NCI-H2107 (cell line): ENCODE measurements at regions not wholly inside any gene's neighbourhood (a gene's known extent, or its start where the extent isn't known, plus 50 kb on each side); places are given as distances from the start of the nearest gene placed in this dataset.
"Not testable (repeated sequence)": the region's sequence is repeated elsewhere in the genome, so short reads cannot be mapped to it uniquely, and the experiment has no call there.

ENCODE experiments used
- DNase-seq: peaks from one replicate; lab custom pipeline; 2025; lab: John Stamatoyannopoulos, UW

DNA sequence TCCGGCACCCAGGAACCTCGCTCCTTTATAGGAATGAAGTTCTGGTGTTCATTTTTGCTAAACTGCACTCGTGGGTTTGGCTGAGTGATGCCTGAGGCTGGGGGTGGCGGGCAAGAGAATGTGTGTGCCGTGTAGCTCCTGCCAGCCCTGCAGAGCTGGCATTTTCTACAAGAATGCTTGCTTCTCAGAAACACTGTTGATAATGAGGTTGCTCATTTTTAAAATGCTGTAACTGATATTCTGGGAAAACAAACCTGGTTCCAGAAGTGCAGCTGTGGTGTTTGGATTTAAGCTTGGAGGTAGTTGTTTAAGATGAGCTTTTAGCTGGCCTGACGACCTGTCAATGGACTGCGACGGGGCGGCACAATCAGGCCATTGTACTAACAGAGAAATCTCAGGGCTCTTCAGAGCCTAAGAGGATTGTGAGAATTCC lies 511.9 kb upstream of the TNP1 start:
- no peak for DNase-seq

DNA sequence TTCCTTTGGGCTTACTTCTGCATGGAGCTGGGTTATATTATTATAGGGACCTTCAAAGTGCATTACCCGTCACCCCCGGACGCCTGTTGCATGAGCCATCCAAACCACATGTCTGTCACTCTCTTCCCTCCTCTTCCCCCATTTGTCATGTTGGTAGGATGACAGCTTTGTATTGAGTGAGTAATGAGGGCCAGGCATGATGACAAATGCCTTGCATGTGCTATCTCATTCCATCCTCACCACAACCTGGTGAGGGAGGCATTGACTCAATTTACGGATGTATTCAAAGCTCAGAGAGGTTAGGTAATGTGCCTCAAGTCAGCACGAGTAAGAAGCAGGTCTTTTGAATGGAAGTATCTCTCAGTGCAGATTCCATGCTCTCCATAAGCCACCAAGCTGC lies 510.5 kb upstream of the TNP1 start:
- no peak for DNase-seq

DNA sequence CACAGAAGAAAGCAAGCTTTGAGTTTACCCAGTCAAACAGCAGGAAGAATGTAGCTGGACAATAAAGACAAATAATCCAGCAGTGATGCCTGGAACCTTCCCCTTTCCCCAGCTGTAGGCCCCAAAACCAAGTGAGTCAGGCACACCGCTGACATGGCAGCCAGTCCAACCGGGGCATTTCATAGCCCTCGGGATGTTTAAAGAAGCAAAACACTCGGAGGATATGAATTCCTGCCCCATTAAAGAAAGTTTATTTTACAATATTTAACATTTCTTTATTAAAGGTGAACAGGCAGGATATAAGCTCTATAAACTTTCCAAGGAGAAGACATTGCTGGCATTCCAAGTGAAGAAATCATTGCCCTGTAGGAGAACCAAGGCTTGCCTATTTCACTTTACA lies 507.6 kb upstream of the TNP1 start:
- DNase-seq, result no peak

DNA sequence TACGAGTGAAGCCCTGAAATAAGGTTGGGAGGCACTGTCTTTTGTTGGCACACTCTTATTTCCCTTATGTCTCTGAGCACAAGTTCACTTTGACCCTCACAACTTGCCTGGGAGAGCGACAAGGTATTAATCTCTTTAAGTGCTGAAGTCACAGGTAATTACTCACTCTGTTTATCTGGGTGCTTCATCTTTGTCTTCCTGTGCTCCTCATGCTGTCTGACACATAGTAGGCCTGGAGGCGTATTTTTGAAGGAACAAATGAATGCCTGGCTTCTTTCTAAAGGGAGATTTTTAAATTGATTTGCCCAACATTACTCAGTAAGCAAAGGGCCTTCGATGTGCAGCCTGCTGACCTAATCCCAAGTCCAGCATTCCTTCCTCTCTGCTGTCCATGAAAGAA lies 507.1 kb upstream of the TNP1 start:
- DNase-seq, result no peak

DNA sequence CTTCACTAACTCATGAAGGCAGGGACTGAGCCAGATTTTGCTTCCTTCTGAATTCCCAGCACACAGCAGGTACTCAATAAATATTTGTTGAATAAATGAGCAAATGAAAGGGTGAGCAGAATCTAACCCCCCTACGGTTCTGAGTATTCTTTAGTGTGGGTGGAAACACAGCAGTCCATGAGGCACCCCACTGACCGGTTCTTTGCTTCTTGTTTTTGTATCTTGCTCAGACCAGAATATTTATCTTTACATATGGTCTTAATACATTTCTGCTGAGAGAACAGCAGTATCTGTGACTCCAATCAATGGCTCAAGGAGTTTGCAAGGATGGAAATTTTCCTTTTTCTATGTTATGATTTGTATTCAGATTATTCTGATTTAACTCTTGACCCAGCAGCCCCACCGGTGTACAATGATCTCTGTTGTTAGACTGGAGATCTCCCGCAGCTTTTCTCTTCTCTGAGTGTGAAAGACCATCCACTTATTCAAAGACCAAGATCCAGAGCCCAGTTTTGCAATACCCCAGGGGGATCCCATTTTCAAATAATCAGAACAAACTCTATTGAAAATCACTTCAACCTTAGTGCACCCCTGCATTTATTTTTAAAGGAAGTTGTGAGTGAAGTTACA lies 506.5 kb upstream of the TNP1 start:
- no peak for DNase-seq

DNA sequence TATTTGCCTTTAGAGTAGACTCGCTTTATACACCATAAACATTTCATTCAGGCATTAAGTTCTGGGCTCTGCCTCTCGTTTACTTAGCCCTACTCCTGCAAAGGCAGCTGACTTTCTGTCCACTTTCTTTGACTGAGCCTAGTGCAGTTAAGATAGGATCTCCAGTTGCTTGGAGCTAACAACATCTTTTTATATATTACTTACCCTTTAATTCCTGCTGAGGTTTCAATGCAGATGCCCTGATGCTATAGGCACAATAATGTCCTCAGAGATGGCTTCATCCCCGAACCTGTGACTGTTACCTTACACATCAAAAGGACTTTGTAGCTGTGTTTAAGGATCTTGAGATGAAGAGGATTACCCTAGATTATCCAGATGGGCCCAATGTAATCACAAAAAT lies 505.8 kb upstream of the TNP1 start:
- DNase-seq, result no peak

DNA sequence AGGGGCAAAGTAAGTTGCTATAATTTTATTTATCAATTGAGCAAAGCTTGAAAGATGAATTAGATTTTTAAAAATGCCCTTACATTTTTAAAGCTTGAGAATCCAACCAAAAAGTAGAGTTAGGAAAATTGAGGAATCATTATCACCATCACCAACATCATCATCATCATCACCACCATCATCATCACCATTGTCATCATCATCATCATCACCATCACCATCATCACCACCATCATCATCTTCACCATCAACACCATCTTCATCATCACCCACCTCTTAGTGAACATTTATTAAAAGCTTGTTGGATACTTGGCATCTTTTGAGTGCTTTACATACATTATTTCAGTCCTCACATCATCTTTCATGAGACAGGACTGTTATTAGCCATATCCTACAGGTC lies 504.4 kb upstream of the TNP1 start:
- DNase-seq, result no peak

DNA sequence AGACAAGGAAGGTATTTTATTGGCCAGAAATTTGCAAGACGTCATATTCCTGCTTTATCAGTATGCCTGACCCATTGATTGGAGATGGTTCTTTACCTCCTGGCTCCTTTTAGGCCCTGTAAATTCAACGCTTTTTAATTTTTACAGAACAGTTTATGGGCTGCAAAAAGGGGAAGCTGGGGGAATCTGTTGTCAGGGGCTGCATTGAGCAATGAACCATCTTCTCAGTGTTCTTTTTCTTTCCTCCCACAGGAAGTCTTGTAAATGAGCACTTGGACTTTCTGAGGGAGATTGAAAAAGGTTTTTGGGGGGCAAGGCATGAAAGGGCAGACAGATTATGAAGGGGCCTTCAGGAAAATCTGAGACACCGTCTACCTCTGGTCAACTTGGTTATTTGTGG lies 503.6 kb upstream of the TNP1 start:
- DNase-seq, result no peak

DNA sequence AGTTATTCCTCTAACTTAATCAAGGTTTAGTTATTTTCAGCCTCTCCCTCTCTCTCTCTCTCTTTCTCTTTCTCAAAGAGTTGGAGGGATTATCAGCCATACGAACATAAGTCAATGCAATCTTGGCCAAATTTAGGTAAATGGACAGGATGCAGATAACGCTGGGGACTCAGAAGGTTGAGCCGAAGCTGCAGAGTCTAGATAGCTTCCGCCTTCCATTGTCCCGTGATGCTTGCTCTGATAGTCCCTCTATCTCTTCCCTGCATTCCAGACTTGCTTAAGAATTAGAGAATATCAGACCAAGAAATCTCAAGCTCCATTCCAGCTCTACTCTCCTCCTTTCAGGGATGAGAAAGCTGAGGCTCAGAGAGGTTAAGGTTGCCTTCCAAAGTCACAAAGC lies 502.8 kb upstream of the TNP1 start:
- DNase-seq, result no peak

DNA sequence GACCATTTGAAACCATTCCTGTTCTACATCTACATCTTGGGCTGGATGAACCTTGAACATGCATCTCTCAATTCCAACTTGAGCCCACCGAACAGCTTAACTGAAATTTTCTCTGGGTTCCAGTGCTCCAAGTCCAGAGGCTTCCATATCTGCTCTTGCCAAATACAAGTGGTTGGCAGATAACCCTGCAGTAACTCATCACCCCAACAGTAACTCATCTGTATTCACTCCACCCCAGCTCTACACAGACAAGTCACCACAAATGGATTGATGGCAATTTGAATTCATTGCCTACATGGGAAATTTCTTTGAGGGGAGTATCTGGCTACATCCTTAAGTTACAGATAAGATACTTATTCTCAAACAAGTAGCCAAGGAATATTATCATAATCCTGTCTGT lies 502.4 kb upstream of the TNP1 start:
- DNase-seq, result no peak

DNA sequence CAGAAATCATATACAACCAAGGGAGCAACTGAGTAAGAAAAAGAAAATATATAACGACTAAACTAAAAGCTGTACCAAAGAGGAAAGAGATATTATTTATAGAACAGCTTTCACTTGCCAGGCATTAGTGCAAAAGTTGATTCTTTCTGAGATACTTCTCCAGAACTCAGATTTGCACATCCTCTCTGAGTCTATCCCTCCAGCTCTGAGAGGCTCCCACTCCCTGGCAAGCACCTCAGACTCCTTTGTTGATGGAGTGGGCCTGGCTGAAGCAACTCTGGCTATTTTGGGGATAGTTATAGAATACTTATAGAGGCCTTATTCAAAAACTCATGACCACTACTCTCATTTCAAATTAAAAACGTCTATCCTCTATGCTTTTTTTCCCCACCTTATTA lies 501.6 kb upstream of the TNP1 start:
- no peak for DNase-seq

DNA sequence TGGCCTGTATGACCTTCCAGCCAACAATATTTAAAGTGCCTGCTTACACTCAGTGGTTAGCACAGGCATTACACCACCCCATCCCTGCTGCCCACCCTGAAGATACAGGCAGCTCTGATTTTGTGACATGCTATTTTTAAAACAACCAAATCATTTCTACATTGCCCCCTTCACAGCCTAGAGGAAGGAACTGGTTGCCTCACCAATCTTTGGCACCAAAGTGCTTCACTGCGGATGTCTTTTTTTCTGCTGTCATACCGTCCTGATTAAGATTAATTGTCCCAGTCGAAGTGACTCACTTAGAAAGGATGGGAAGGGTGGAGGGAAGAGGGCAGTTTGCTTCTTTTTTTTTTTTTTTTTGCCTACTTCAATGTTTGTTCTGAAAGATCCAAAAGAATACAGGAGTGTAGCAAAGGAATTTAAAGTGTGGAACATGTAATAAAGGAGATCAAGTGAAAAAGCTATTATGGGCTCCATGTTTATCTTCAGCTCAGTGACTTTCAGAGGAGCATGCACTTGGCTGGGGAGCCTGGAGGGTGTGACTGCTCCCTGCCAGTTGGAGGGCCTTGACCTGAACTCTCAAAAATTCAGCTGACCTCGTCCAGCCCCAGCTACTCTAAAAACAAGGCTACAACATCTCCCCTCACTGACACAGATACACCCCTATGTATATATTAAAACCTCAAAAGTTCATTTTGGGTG lies 501.1 kb upstream of the TNP1 start:
- no peak for DNase-seq

DNA sequence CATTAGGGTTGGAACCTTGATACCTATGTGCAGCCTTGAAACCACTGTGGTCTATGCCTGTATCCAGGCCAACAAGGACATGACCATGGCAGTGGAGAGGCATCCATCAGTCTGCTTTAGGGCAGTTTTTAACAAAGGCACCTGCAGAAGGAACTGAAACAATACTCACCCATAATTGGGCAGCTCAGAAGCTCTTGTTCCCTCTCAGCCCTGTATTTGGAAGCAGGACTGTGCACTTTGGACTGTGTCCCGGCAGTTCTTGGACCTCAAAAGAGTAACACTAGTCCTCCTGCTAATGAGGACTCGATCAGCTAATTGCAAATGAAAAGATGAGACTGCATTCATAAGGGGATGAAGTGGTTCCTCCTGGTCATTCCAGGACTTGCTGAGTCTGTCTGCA lies 500.2 kb upstream of the TNP1 start:
- DNase-seq, result no peak

DNA sequence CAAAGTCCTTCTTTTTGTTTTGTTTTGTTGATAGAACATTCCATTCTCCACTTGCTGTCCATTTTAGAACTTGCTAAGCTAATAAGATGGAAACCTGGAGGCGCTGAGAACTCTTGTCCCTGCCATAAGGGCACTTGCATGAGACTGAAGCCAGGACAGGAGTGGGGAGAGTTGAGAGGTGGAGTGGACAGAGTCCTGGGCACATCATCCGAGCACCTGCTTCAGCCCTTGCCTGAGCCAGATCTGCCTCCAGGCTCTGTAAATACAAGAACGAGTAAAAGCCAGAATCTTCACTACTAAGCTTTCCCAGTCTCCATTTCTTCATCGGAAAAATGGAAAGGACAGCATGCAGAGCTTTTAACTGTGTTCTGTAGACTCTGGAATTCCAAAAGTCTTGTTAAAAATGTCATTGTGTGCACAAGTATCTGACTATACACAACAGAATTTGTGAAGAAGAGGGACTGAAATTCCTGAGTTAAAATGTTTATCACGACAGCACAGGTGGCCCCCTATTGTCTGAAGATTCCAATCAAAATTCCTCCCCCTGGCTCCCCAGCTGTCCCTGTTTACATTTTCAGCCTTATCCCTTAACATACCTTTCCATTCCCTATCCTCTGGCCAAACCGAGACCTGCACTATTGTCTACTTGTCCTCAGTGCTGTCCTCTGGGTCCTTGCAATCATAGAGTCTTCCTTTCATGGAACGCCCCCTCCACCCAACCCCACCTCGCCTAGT lies 498.2 kb upstream of the TNP1 start:
- DNase-seq, result no peak

DNA sequence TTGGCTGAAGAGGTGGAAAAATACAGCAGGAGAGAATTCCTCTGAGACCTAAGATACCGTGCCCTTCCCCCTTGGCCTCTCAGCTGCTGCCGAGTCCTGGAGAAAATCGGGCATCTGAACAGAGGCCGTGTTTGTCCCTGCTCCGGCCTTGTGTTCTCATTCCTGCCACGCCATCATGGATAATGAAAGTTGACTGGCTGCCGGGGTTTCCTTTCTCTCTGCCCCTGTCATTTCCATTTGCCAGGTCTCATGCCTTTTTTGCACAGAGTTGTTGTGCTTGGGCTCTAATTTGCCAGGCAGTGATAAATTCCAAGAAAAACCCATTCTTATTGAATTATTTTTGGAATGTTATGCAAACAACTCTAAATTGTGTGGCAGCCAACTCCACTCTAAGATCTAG lies 496.9 kb upstream of the TNP1 start:
- DNase-seq, result no peak

DNA sequence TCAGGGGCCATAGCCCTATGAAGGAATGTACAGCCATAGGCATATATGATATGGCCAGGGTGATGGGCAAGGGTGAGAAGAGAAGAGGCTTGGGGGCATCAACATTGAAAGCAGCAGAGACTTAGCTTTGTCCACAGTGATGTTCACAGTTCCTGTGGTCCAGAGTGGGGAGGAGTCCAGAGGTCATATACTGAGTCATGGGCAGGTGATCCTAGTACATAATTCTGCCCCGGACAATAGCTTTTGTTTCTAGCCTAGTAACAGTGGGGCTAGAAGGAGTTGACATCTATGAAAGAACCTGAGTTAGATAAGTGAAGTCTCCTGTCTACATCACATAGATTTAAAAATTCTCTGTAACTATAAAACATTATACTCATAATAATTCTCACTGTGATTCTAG lies 496.3 kb upstream of the TNP1 start:
- no peak for DNase-seq

DNA sequence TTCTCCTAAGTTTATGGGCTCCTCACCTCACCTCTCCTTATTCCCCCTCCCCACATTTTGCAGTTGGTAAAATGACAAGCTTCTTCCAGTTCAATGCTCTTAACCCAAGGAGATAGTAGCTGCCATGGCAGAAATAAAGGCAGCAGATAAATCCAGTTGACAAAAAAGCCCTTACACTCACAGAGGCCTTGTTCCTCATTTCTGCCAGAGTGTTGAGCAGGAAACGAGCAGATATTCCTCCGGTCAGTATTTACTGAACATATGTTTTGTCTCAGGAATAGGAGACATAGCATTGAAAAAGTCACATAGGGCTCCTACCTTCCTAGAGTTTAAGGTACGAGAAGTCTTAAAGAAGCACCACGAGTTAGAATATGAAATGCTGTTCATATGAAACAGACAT lies 493.7 kb upstream of the TNP1 start:
- DNase-seq, result no peak

DNA sequence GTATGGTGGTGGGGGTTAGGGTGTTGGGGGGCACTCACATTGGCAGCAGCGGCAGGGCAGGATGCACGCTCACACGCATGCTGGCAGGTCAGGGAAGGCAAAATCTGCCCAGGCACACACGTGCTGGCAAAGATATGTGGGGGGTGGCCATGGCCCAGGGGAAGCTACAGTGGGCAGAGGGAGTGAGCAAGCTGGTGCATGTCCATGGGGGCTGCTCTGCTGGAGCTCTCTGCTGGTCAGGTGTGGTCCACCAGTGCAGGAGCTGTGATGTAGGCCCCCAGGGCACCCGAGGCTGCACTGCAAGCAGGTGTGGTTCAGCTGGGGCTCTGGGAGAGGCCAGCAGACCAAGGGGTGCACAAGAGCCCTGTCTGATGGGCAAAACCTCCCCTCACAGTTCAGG lies 491.5 kb upstream of the TNP1 start:
- no peak for DNase-seq

DNA sequence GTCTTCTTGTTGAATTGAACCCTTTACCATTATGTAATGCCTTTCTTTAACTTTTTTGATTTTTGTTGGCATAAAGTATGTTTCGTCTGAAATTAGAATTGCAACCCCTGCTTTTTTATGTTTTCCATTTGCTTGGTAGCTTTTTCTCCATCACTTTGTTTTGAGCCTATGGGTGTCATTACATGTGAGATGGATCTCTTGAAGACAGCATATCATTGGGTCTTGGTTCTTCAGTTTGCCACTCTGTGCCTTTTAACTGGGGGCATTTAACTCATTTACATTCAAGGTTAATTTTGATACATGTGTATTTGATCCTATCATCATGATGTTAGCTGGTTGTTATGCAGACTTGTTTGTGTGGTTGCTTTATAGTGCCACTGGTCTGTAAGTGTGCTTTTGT lies 489.4 kb upstream of the TNP1 start:
- no peak for DNase-seq

DNA sequence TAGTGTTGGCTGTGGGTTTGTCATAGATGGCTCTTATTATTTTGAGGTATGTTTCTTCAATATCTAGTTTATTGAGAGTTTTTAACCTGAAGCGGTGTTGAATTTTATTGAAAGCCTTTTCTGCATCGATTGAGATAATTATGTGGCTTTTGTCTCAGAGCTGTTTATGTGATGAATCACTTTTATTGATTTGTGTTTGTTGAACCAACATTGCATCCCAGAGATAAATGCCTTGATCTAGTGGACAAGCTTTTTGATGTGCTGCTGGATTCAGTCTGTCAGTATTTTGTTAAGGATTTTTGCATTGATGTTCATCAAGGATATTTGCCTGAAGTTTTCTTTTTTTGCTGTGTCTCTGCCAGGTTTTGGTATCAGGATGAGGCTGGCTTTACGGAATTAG lies 487.8 kb upstream of the TNP1 start:
- not testable (repeated sequence) for DNase-seq

DNA sequence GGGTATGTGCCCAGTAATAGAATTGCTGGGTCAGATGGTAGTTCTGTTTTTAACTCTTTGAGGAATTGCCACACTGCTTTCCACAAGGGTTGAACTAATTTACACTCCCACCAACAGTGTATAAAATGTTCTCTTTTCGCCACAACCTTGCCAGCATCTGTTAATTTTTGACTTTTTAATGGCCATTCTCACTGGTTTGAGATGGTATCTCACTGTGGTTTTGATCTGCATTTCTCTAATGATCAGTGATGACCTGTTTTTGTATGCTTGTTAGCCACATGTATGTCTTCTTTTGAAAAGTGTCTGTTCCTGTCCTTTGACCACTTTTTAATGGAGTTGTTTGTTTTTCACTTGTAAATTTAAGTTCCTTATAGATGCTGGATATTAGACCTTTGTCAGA lies 486.2 kb upstream of the TNP1 start:
- DNase-seq, result not testable (repeated sequence)

DNA sequence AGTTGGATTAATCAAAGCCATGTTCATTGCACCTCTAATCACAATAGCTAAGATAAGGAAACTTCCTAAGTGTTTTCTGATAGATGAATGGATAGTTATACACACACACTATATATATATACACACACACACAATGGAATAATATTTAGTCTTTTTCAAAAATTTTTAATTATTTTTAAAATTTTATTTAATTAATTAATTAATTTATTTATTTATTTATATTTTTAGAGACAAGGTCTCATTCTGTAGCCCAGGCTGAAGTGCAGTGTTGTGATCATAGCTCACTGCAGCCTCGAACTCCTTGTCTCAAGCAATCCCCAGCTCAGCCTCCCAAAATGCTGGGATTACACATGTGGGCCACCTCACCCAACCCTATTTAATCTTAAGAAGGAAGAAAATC lies 481.0 kb upstream of the TNP1 start:
- DNase-seq, result no peak

DNA sequence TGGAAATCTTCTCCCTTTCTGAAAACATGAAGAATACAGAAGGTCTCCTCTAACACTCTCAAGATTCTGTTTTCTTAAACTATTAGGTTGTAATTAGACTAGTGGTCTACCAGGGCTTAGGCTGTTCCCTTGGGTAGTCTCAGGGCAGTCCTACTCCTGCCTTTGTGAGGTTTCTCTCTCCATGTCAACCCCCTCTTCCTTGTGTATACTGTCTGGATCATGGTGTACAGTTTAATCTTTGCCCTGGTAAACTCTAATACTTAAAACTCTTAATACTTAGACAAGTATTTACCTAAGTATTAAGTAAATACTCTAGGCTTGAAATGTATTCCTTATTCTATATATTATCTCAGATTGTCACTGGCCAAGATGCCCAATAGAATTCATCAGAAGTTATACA lies 480.3 kb upstream of the TNP1 start:
- no peak for DNase-seq

DNA sequence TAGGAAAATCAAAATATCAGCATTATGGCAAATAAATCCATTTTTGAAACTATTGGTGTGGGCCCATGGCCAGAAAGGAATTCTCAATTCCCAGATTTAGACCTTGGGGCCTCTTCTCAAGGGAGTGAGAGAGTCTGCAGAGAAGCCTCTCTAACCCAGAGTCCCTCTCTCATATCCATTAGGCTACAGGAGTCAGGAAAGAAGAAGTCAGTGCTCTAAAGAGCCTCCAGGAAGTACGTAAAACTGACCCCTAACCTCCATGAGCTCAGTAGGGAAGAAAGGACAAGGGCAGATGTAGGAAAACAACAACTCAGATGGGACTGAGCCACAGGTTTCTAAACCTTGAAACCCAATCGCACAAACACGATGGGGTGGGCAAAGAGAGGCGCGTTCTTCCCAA lies 479.9 kb upstream of the TNP1 start:
- no peak for DNase-seq
